Left lung (tissue), 4 donors: ENCODE measurements at regions not wholly inside any gene's neighbourhood (a gene's known extent, or its start where the extent isn't known, plus 50 kb on each side); places are given as distances from the start of the nearest gene placed in this dataset.

Experiments
- ATAC-seq: fragments of 200-7000 bp; cut with Tn5 transposase; one replicate; pipeline ENCODE4 v1.9.1; 2020; ENCODE audit warnings: moderate library complexity
- DNase-seq, 4 donors: peaks; one replicate each; pipeline ENCODE4 v3.0.0-alpha.2; 2013 to 2020
- H3K27ac ChIP-seq, 2 donors: fragments of 200-600 bp; sonication (generic) in 1 of 2; one replicate each; pipeline versions ENCODE4 v1.5.0 to v1.8.0; 2020 to 2021
- H3K27me3 ChIP-seq, 2 donors: fragments of 200-600 bp; sonication (generic) in 1 of 2; one replicate each; pipeline versions ENCODE4 v1.5.0 to v1.8.0; 2020 to 2021
- H3K36me3 ChIP-seq, 2 donors: fragments of 200-600 bp; sonication (generic) in 1 of 2; one replicate each; pipeline versions ENCODE4 v1.5.0 to v1.8.0; 2020 to 2021
- H3K4me1 ChIP-seq, 2 donors: fragments of 200-600 bp; one replicate each; pipeline ENCODE4 v1.8.0; 2021
- H3K4me3 ChIP-seq, 2 donors: fragments of 200-600 bp; sonication (generic) in 1 of 2; one replicate each; pipeline versions ENCODE4 v1.5.0 to v1.8.0; 2020 to 2021; ENCODE audit warnings: mild to moderate bottlenecking in 1 of 2
- H3K9me3 ChIP-seq, 2 donors: fragments of 200-600 bp; sonication (generic) in 1 of 2; one replicate each; pipeline versions ENCODE4 v1.5.0 to v1.8.0; 2020 to 2021
- intact Hi-C, 2 donors: fragments of 100-400 bp; cut with DNase I; formaldehyde crosslinking; loops; one replicate each; pipeline versions ENCODE4 v1.11.2 to v1.14.2; 2022
- TF ChIP-seq, protein P1 (sequence below), 2 donors: fragments of 200-600 bp; sonication (generic) in 1 of 2; IDR thresholded peaks; one replicate each; pipeline versions ENCODE4 v1.5.0 to v1.8.0; 2021; ENCODE audit warnings: antibody characterized with exemption in 2 of 2
- donor health status: DM: no; HTN: yes; CAD: no.
- donor health status: DM: no; HTN: no; CAD: no.

DNA sequence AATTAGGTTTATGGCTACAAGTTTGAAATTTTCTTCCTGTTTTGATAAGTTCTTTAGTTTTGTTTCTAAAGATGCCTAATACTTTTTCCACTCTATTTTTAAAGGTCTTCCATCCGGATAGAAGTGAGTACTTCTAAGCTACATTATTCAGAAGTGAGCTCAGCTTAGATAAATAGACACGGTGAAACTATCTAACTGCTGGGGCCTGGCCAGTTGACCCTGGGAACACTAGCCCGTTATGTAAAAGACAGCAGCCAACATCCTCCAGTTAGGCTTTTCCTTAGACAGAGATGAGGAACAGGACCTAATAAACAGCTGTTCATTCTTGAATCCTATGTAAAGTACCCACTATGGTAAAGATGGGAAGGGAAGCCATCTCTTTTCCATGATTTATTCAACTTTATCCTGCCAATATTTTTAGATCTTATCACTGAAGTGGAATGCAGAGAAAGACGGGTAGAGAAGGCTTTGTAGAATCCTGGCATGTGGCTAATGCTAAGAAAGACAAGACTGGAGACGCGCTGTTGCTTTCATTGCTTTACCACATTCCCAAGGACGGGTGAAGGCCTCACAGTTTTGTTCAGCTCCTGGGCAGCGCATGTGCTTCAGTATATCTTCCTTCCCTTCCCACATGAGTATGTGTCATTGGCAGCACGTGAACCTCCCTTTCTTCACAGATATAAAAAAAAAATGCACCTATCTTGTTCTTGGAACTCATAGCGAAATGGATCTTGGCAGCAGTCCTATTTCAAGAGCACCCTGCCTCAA, 340.0 kb upstream of the MEOX2 start:
- H3K9me3 ChIP-seq, result no peaks in the 10 kb centered on the region
- DNase-seq, result no peak
- no peaks in the 10 kb centered on the region for H3K27me3 ChIP-seq
- no peak overlapping the region for H3K4me3 ChIP-seq
- ATAC-seq, result no peak
- H3K27ac ChIP-seq, result peak overlapping the region; percentile 28 to 34
- TF ChIP-seq, protein P1, sequence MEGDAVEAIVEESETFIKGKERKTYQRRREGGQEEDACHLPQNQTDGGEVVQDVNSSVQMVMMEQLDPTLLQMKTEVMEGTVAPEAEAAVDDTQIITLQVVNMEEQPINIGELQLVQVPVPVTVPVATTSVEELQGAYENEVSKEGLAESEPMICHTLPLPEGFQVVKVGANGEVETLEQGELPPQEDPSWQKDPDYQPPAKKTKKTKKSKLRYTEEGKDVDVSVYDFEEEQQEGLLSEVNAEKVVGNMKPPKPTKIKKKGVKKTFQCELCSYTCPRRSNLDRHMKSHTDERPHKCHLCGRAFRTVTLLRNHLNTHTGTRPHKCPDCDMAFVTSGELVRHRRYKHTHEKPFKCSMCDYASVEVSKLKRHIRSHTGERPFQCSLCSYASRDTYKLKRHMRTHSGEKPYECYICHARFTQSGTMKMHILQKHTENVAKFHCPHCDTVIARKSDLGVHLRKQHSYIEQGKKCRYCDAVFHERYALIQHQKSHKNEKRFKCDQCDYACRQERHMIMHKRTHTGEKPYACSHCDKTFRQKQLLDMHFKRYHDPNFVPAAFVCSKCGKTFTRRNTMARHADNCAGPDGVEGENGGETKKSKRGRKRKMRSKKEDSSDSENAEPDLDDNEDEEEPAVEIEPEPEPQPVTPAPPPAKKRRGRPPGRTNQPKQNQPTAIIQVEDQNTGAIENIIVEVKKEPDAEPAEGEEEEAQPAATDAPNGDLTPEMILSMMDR (IDR thresholded peaks at IDR 0.05), result no peak
- intact Hi-C loops, result no loop called here
- no peaks in the 10 kb centered on the region for H3K4me1 ChIP-seq
- H3K36me3 ChIP-seq, result no peaks in the 10 kb centered on the region

DNA sequence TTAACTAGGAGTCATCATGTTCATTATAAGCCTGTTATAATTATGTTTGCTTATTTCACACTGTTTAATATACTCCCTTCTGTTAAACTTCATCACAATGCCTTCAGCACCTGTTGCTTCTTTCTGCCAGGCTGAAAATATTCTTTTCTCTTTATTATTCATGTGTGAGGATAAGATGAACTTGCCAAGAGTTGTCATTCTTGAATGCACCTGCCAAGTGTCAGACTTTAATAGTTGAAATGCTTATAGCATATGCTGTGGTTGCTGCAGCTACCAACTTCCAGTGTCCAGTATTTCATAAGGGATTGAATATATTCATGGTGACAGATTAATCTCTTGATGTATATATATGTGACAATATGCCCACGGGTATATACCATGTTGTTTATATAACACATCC, 339.2 kb upstream of the MEOX2 start:
- no peak overlapping the region for H3K4me3 ChIP-seq
- TF ChIP-seq, protein P1 (IDR thresholded peaks at IDR 0.05), result no peak
- no peaks in the 10 kb centered on the region for H3K27me3 ChIP-seq
- H3K27ac ChIP-seq, result no peak overlapping the region
- H3K4me1 ChIP-seq, result no peaks in the 10 kb centered on the region
- intact Hi-C loops, result no loop called here
- no peak for ATAC-seq
- H3K36me3 ChIP-seq, result no peaks in the 10 kb centered on the region
- no peaks in the 10 kb centered on the region for H3K9me3 ChIP-seq
- DNase-seq, result no peak

DNA sequence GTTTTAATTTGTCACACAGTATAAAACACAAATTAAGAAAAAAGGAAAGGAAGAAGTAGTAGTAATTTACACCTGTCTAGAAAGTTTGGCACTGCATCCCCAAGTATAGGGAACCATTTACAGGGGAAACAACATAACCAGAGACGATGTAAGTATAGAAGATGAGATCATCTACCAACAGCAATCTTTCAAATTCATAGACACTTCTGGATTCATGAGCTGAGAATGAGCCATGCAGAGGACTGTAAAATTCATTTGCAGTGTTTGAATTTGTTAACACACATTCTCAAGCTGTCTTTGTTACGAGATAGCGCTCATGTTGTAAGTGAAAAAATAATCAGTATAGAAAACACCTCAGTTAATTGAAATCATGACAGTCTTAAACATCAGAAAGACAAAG, 337.0 kb upstream of the MEOX2 start:
- TF ChIP-seq, protein P1 (IDR thresholded peaks at IDR 0.05), result no peak
- Histone ChIP-seq H3K9me3 (no peaks in the 10 kb centered on the region), H3K27me3 (no peaks in the 10 kb centered on the region), H3K4me1 (no peaks in the 10 kb centered on the region), H3K4me3 (no peak overlapping the region), H3K36me3 (no peaks in the 10 kb centered on the region), H3K27ac (no peak overlapping the region)
- DNase-seq, result no peak
- intact Hi-C loops, result no loop called here
- no peak for ATAC-seq

DNA sequence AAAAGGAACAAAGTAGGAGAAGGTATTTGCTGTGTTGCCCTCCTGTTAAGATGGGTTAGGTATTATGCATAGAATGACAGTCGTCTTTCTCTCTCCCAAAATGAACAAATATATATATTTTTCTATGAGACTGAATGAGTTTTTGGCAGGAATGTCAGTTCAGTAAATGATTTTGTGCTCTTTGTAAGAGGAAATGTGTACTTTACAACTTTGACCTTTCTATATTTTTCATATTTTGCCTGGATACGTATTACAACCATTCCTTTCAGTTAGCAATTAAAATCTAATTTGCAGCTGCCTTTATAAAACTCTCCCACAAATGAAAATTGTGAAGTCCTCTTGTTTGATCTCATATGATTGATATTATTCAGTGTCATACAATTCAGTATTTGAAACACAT, 336.6 kb upstream of the MEOX2 start:
- no peaks in the 10 kb centered on the region for H3K9me3 ChIP-seq
- H3K36me3 ChIP-seq, result no peaks in the 10 kb centered on the region
- H3K4me3 ChIP-seq, result no peak overlapping the region
- TF ChIP-seq, protein P1 (IDR thresholded peaks at IDR 0.05), result no peak
- H3K27ac ChIP-seq, result no peak overlapping the region
- no peak for DNase-seq
- ATAC-seq, result no peak
- no peaks in the 10 kb centered on the region for H3K27me3 ChIP-seq
- no peaks in the 10 kb centered on the region for H3K4me1 ChIP-seq
- intact Hi-C loops, result no loop called here

DNA sequence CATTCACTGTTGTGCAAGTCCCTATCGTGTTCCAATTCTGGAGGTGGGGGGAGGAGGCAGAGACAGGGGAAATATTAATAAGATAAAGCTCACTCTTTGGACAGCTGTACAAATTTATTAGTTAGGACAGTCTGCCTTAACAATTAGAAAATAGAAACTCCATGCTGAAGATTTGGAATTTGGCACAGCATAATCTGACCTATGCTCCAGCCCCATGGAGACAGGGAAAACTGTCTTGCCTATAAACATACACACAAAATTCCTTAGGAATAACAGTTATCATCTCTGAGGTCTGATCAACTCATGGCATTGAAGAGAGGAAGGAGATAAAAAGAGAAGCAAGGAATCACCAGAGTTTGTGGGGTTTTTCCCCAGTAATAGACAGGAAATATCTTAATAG, 335.4 kb upstream of the MEOX2 start:
- intact Hi-C loops, result no loop called here
- TF ChIP-seq, protein P1 (IDR thresholded peaks at IDR 0.05), result no peak
- H3K27me3 ChIP-seq, result no peaks in the 10 kb centered on the region
- ATAC-seq (no peak), DNase-seq (no peak)
- no peaks in the 10 kb centered on the region for H3K9me3 ChIP-seq
- no peaks in the 10 kb centered on the region for H3K36me3 ChIP-seq
- H3K4me3 ChIP-seq, result no peak overlapping the region
- H3K27ac ChIP-seq, result no peak overlapping the region
- no peaks in the 10 kb centered on the region for H3K4me1 ChIP-seq
